SK-N-SH treated with all-trans-retinoic acid at 6 μM for 48 hours (cell line): ENCODE measurements at regions not wholly inside any gene's neighbourhood (a gene's known extent, or its start where the extent isn't known, plus 50 kb on each side); places are given as distances from the start of the nearest gene placed in this dataset.

Experiments
- ISL1 ChIP-seq: fragments of 250-450 bp; sonication (Bioruptor Pico); IDR thresholded peaks from 2 replicates; pipeline ENCODE4 v2.1.2; 2022; ENCODE audit warnings: mild to moderate bottlenecking, moderate library complexity
- OSR1 ChIP-seq: fragments of 250-450 bp; sonication (Bioruptor Pico); IDR thresholded peaks from 2 replicates; pipeline ENCODE4 v1.8.0; 2022; ENCODE audit warnings: moderate library complexity, mild to moderate bottlenecking, inconsistent platforms
- POU6F1 ChIP-seq: fragments of 250-450 bp; sonication (Bioruptor Pico); IDR thresholded peaks from 2 replicates; pipeline ENCODE4 v1.8.0; 2021; ENCODE audit warnings: low read depth, mild to moderate bottlenecking, moderate library complexity, borderline replicate concordance
- PPARA ChIP-seq: fragments of 250-450 bp; sonication (Bioruptor Pico); IDR thresholded peaks from 2 replicates; pipeline ENCODE4 v1.5.0; 2020; ENCODE audit warnings: mild to moderate bottlenecking, borderline replicate concordance
- RARB ChIP-seq: fragments of 250-450 bp; sonication (Bioruptor Pico); IDR thresholded peaks from 2 replicates; pipeline ENCODE4 v1.8.0; 2021; ENCODE audit warnings: mild to moderate bottlenecking, moderate library complexity
- SNAI2 ChIP-seq: fragments of 250-450 bp; sonication (Bioruptor Pico); IDR thresholded peaks from 2 replicates; pipeline ENCODE4 v1.5.0; 2020; ENCODE audit warnings: mild to moderate bottlenecking, moderate library complexity
- TCF4 ChIP-seq: fragments of 250-450 bp; sonication (Bioruptor Pico); IDR thresholded peaks from 2 replicates; pipeline ENCODE4 v1.8.0; 2021; ENCODE audit warnings: mild to moderate bottlenecking, moderate library complexity, borderline replicate concordance
- TOX ChIP-seq: fragments of 250-450 bp; sonication (Bioruptor Pico); IDR thresholded peaks from 2 replicates; pipeline ENCODE4 v1.8.0; 2021; ENCODE audit warnings: mild to moderate bottlenecking, moderate library complexity, borderline replicate concordance
- ZFP3 ChIP-seq: fragments of 250-450 bp; sonication (Bioruptor Pico); IDR thresholded peaks from 2 replicates; pipeline ENCODE4 v1.5.0; 2020; ENCODE audit warnings: mild to moderate bottlenecking, moderate library complexity
- ZNF565 ChIP-seq: fragments of 450-650 bp; formaldehyde crosslinking; conservative IDR thresholded peaks from 2 replicates; pipeline ENCODE4 v1.5.0; 2020; ENCODE audit warnings: low read depth, mild to moderate bottlenecking, moderate library complexity
- ZNF70 ChIP-seq: fragments of 450-650 bp; formaldehyde crosslinking; IDR thresholded peaks from 2 replicates; pipeline ENCODE4 v1.5.0; 2020; ENCODE audit warnings: mild to moderate bottlenecking, moderate library complexity

GRCh38 chr11:100473390-100473740, 213.7 kb upstream of the ARHGAP42 start:
- no peak for TF ChIP-seq ZNF565 (CRISPR knock-in tag)
- no peak for TF ChIP-seq SNAI2
- TF ChIP-seq PPARA (CRISPR knock-in tag) = no peak
- no peak for TF ChIP-seq ZNF70 (CRISPR knock-in tag)
- no peak for TF ChIP-seq OSR1 (CRISPR knock-in tag)
- TF ChIP-seq RARB (CRISPR knock-in tag) = no peak
- no peak for TF ChIP-seq TCF4 (CRISPR knock-in tag)
- no peak for TF ChIP-seq POU6F1
- TF ChIP-seq TOX (CRISPR knock-in tag) = no peak
- no peak for TF ChIP-seq ZFP3 (CRISPR knock-in tag)
- TF ChIP-seq ISL1 = no peak
